HUES48 (cell line): ENCODE measurements at regions not wholly inside any gene's neighbourhood (a gene's known extent, or its start where the extent isn't known, plus 50 kb on each side); places are given as distances from the start of the nearest gene placed in this dataset.

ENCODE experiments used
- H3K27ac ChIP-seq: one replicate; pipeline ENCODE4 v1.7.0; 2013; ENCODE audit warnings: low read depth, low read length, inconsistent platforms
- H3K27me3 ChIP-seq: 2 replicates; pipeline ENCODE4 v1.6.1; 2013; ENCODE audit warnings: mild to moderate bottlenecking, low read length; ENCODE audit not compliant: control insufficient read depth, insufficient read depth
- H3K36me3 ChIP-seq: 2 replicates; pipeline ENCODE4 v1.6.1; 2013; ENCODE audit warnings: low read length; ENCODE audit not compliant: control insufficient read depth, insufficient read depth
- H3K4me1 ChIP-seq: 2 replicates; pipeline ENCODE4 v1.6.1; 2013; ENCODE audit warnings: mild to moderate bottlenecking, low read length; ENCODE audit not compliant: control insufficient read depth, insufficient read depth
- H3K4me3 ChIP-seq: 2 replicates; pipeline ENCODE4 v1.5.1; 2013; ENCODE audit warnings: mild to moderate bottlenecking, low read depth, low read length
- H3K9ac ChIP-seq: 2 replicates; pipeline ENCODE4 v1.6.1; 2013; ENCODE audit warnings: mild to moderate bottlenecking, low read depth, low read length, moderate library complexity
- H3K9me3 ChIP-seq: 2 replicates; pipeline ENCODE4 v1.6.1; 2013; ENCODE audit warnings: low read length; ENCODE audit not compliant: control insufficient read depth, insufficient read depth

DNA sequence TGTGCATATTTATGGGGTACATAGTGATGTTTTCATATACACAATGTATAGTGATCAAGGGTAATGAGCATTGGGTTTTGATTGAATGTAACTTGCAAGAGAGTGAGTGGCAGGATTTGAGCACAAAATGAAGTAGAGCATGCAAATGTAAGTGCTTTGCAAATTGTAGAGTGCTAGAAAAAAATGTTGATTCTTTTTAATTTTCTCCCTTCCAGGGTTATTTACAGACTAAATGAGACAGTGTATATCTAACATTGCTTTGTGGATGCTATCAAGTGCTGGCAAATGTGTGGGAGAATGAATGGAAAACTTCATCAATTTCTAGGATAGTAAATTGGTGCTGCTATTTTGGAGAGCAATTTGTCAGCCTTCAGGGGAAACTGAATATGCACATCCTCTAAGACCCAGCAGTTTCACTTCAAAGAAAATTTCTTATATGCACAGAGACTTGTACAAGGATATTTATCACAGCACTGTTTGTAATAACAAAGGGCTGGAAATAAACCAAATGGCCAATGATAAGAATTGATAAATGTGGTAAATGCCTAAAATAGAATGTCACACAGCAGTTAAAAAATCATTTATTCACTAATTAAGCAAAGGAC, 120.6 kb upstream of the PLPP4 start:
- H3K36me3 ChIP-seq: no peaks in the 10 kb centered on the region
- no peak overlapping the region for H3K9ac ChIP-seq
- H3K4me3 ChIP-seq: no peak overlapping the region
- H3K4me1 ChIP-seq: no peaks in the 10 kb centered on the region
- H3K27me3 ChIP-seq: no peaks in the 10 kb centered on the region
- H3K27ac ChIP-seq: no peak overlapping the region
- H3K9me3 ChIP-seq: no peaks in the 10 kb centered on the region

DNA sequence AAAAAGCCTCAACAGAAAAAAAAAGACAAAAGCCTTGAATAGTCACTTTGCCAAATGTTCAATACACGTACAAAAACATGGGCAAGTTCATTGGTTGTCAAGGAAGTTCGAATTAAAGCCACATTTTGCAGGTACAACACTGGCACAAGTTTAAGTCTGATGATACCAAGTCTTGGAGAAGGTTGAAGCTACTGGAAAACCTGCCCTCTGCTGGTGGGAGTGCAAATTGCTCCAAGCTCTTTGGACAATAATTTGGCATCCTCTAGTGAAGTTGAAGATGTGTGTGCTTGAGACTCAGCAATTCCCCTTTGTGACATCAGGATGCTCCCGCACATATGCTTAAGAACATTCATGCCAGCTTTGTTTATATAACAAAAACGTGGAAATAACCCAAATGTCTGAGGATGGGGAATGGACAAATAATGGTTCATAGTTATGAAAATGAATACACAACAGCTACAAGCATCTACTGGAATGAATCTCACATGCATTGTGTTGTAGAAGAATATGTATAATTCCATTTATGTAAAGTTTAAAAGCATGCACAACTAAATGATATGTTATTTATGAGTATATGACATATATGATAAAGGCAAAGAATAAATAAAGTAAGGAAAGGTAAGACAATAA, 120.0 kb upstream of the PLPP4 start:
- H3K9me3 ChIP-seq: no peaks in the 10 kb centered on the region
- no peaks in the 10 kb centered on the region for H3K36me3 ChIP-seq
- H3K4me3 ChIP-seq: no peak overlapping the region
- H3K27me3 ChIP-seq: no peaks in the 10 kb centered on the region
- no peaks in the 10 kb centered on the region for H3K4me1 ChIP-seq
- H3K9ac ChIP-seq: no peak overlapping the region
- no peak overlapping the region for H3K27ac ChIP-seq

DNA sequence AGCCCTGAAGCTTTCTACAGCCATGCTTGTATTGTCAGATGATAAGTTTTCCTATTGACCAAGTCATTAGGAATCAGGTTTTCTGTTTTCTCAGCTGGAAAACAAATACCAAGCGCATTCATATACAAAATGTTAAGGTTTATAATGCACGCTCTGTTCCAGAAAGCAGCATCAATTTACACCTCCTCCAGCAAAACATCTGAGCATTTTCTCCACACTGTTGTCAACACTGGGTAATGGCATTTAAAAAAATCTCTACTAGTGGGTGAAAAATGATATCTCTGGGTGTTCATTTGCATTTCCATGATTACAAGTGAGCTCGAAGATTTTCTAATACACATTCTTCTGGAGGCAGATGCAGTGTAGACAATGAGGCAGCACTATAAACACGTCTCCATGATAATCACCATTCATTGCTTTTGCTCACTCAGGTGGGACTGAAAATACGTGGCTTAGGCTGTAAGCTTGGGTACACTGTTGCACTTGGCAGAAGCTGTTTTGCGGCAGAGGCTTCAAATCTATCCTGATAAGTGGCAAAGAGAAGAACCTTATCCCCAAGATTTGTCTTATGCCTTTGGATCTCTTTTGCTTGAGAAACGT, 114.8 kb upstream of the PLPP4 start:
- H3K4me1 ChIP-seq: peaks cover 7% of the 10 kb centered on the region
- no peak overlapping the region for H3K4me3 ChIP-seq
- H3K27ac ChIP-seq: no peak overlapping the region
- H3K9me3 ChIP-seq: no peaks in the 10 kb centered on the region
- no peak overlapping the region for H3K9ac ChIP-seq
- no peaks in the 10 kb centered on the region for H3K27me3 ChIP-seq
- H3K36me3 ChIP-seq: no peaks in the 10 kb centered on the region

DNA sequence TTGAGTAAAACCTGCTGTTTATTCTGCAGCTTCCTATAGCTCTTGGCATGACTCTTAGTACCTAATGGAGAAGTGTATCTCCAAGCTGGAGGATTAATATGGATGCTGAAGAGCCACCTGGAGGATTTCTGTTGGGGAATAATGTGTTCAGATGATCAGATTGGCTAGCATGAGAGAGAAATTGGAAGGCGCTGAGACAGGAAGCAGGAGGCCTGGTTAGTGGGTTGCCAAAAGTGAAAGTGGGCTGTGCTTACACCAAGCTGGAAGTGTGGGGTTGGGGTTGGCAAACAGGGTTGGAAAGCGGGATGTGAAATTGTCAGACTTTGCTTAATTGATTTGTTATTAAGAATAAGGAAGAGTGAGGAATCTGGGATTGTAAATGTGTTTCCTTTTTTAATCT, 111.8 kb upstream of the PLPP4 start:
- no peak overlapping the region for H3K9ac ChIP-seq
- no peaks in the 10 kb centered on the region for H3K36me3 ChIP-seq
- no peaks in the 10 kb centered on the region for H3K27me3 ChIP-seq
- H3K9me3 ChIP-seq: no peaks in the 10 kb centered on the region
- H3K27ac ChIP-seq: no peak overlapping the region
- H3K4me3 ChIP-seq: no peak overlapping the region
- H3K4me1 ChIP-seq: peaks cover 7% of the 10 kb centered on the region

DNA sequence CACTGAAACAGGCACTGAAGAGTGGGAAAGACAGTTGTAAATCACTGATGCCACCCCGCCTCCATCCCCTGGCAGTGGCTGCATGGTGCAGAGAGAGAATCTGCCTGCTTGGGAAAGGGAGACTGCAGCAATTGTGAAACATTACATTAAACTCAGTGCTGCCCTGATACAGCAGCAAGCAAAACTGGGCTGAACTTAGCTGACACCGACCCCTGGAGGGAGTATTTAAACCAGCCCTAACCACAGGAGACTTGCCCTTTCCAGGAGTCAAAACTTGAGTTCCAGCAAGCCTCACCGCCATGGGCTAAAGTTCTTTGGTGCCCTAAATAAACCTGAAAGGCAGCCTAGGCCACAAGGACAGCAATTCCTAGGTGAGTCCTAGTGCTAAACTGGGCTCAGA, 109.4 kb upstream of the PLPP4 start:
- peaks cover 2% of the 10 kb centered on the region; the same call in 1 of the 2 replicates for H3K4me1 ChIP-seq
- H3K27ac ChIP-seq: no peak overlapping the region
- H3K36me3 ChIP-seq: no peaks in the 10 kb centered on the region
- H3K9me3 ChIP-seq: no peaks in the 10 kb centered on the region
- no peak overlapping the region for H3K4me3 ChIP-seq
- H3K27me3 ChIP-seq: no peaks in the 10 kb centered on the region
- no peak overlapping the region for H3K9ac ChIP-seq

DNA sequence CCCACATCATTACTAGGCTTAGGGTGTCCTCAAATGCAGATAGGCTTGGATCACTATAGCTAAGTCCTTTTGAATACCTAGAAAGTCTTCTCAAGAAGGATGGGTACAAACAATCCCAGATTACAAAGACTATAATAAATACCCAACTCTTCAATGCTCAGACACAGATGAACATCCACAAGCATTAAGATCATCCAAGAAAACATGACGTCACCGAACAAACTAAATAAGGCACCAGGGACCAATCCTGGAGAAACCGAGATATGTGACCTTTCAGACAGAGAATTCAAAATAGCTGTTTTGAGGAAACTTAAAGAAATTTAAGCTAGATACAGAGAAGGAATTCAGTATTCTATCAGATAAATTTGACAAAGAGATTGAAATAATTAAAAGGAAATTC, 108.0 kb upstream of the PLPP4 start:
- no peaks in the 10 kb centered on the region for H3K9me3 ChIP-seq
- H3K27me3 ChIP-seq: no peaks in the 10 kb centered on the region
- no peak overlapping the region for H3K9ac ChIP-seq
- no peaks in the 10 kb centered on the region for H3K36me3 ChIP-seq
- no peaks in the 10 kb centered on the region for H3K4me1 ChIP-seq
- no peak overlapping the region for H3K27ac ChIP-seq
- H3K4me3 ChIP-seq: no peak overlapping the region

DNA sequence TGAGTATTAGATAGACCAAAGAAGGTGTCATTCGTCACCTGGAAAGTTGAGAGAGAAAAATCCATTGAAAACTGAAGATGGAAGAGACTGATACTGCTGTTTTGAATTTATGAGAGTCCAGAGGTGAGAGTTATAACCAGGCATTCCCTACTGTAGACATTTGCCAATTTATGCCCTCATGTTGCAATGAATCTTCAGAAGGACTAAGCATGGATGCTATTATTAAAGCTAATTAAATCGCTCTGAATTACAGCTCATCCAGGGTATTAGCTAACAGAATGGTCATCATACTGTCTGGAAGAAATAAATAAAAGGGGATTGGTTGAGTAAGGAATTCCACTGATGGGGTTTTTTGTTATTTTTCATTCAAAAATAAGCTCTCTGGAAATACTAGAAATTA, 101.6 kb upstream of the PLPP4 start:
- Histone ChIP-seq H3K27me3 (no peaks in the 10 kb centered on the region), H3K27ac (no peak overlapping the region), H3K4me3 (no peak overlapping the region), H3K4me1 (no peaks in the 10 kb centered on the region), H3K36me3 (no peaks in the 10 kb centered on the region), H3K9ac (no peak overlapping the region), H3K9me3 (no peaks in the 10 kb centered on the region)

DNA sequence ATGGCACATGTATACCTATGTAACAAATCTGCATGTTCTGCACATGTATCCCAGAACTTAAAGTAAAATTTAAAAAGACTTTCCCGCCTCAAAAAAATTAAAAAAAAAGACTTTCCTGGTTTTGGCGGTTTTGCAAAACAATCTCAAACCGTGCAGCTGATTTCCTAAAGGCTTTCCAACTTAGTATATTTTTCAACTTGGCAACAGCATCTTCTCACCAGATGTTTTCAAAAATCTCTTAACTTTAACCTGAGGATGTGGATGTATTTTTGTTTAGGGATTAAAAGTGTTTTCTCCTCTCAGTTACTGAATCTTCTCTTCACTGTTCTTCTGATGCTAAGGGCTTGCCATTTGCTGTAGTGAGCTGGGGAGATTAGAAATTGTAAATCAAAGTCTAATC, 96.5 kb upstream of the PLPP4 start:
- H3K27me3 ChIP-seq: no peaks in the 10 kb centered on the region
- H3K4me3 ChIP-seq: no peak overlapping the region
- no peak overlapping the region for H3K27ac ChIP-seq
- H3K4me1 ChIP-seq: no peaks in the 10 kb centered on the region
- H3K36me3 ChIP-seq: no peaks in the 10 kb centered on the region
- no peak overlapping the region for H3K9ac ChIP-seq
- H3K9me3 ChIP-seq: no peaks in the 10 kb centered on the region

DNA sequence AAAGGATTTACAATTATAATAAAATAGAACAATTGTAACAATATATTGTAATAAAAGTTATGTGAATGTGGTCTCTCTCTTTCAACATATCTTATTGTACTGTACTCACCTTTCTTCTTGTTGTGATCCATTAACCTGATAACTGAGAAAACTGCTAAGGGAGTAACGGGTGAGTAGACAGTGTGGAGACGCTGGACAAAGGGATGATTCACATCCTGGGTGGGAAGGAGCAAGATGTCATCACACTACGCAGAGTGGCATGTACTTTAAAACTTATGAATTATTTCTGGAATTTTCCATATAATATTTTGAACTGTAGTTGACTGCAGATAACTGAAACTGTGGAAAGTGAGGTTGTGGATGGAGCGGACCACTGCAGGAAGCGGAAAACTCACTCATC, 91.2 kb upstream of the PLPP4 start:
- Histone ChIP-seq H3K4me1 (no peaks in the 10 kb centered on the region), H3K27me3 (no peaks in the 10 kb centered on the region), H3K9ac (no peak overlapping the region), H3K9me3 (no peaks in the 10 kb centered on the region), H3K27ac (no peak overlapping the region), H3K4me3 (no peak overlapping the region), H3K36me3 (no peaks in the 10 kb centered on the region)

DNA sequence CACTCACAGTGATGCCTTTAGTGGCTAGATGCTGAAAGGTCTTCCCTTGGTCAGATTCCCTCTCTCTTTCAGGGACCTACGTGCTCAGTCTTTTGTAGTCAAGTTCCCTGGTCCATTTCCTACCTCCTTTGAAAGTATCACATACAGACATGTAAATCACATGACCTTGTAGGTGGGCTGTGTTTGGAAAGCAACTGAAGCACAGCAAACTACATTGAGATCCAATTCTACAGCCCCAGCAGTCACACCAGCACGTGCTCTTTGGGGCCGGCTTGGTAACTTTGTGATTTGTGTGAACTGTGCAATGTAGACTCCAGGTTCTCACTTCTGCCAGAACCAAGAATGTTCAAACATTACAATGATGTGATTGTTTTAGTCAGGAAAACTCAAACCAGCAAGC, 89.7 kb upstream of the PLPP4 start:
- Histone ChIP-seq H3K4me1 (no peaks in the 10 kb centered on the region), H3K27ac (no peak overlapping the region), H3K36me3 (no peaks in the 10 kb centered on the region), H3K4me3 (no peak overlapping the region), H3K9ac (no peak overlapping the region), H3K27me3 (no peaks in the 10 kb centered on the region), H3K9me3 (no peaks in the 10 kb centered on the region)

DNA sequence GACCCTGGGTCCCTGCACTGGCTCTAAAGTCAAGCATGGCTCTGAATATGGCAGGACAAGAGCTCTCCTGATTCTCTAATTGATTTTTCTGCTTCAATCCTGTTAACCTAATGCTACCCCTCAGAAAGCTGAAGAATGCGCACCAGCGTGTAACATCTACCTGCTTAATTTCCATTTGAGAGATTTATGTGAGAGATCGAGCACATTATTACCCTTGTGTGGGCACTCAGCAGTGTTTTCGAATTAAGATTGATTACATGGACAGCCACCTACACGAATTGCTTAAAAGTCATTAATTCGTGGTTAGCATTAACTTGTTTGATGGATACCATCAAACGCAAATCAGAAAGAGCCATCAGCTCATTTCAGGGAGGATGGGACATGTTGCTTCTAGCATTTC, 88.7 kb upstream of the PLPP4 start:
- H3K4me1 ChIP-seq: no peaks in the 10 kb centered on the region
- no peaks in the 10 kb centered on the region for H3K27me3 ChIP-seq
- no peak overlapping the region for H3K27ac ChIP-seq
- no peak overlapping the region for H3K9ac ChIP-seq
- no peak overlapping the region for H3K4me3 ChIP-seq
- H3K9me3 ChIP-seq: no peaks in the 10 kb centered on the region
- no peaks in the 10 kb centered on the region for H3K36me3 ChIP-seq
